D721Med (cell line): ENCODE measurements at regions not wholly inside any gene's neighbourhood (a gene's known extent, or its start where the extent isn't known, plus 50 kb on each side); places are given as distances from the start of the nearest gene placed in this dataset.

Experiments used
- DNase-seq: peaks from one replicate; pipeline ENCODE4 v3.0.0; 2011; ENCODE audit warnings: low spot score; ENCODE audit not compliant: insufficient read length
- FAIRE-seq: peaks from 2 replicates; lab custom pipeline; 2011; peaks lifted over from hg19 to GRCh38; lab: Jason Lieb, UNC
- TF ChIP-seq, protein P1 (sequence below): IDR thresholded peaks from 2 replicates; pipeline ENCODE4 v1.5.1; 2012; ENCODE audit warnings: mild to moderate bottlenecking, control low read depth; ENCODE audit not compliant: insufficient read depth; ENCODE audit errors: missing control alignments

DNA sequence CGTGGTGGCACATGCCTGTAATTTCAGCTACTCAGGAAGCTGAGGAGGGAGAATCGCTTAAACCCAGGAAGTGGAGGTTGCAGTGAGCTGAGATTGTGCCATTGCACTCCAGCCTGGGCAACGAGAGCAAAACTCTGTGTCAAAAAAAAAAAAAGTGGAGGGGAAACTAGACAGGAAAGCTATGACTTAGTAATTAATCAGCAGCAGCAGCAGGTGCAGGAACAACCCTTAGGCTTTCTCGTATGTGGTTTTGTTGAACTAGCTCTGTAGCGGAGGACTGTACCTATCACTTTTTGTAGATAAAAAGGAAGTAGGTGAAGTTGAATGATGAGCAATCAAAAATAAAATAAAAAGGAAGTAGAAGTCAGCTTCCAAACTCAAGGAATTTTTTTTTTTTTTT is 76.9 kb upstream of the KMT2C start:
- TF ChIP-seq, protein P1, sequence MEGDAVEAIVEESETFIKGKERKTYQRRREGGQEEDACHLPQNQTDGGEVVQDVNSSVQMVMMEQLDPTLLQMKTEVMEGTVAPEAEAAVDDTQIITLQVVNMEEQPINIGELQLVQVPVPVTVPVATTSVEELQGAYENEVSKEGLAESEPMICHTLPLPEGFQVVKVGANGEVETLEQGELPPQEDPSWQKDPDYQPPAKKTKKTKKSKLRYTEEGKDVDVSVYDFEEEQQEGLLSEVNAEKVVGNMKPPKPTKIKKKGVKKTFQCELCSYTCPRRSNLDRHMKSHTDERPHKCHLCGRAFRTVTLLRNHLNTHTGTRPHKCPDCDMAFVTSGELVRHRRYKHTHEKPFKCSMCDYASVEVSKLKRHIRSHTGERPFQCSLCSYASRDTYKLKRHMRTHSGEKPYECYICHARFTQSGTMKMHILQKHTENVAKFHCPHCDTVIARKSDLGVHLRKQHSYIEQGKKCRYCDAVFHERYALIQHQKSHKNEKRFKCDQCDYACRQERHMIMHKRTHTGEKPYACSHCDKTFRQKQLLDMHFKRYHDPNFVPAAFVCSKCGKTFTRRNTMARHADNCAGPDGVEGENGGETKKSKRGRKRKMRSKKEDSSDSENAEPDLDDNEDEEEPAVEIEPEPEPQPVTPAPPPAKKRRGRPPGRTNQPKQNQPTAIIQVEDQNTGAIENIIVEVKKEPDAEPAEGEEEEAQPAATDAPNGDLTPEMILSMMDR = no peak
- DNase-seq (no peak), FAIRE-seq (no peak)

DNA sequence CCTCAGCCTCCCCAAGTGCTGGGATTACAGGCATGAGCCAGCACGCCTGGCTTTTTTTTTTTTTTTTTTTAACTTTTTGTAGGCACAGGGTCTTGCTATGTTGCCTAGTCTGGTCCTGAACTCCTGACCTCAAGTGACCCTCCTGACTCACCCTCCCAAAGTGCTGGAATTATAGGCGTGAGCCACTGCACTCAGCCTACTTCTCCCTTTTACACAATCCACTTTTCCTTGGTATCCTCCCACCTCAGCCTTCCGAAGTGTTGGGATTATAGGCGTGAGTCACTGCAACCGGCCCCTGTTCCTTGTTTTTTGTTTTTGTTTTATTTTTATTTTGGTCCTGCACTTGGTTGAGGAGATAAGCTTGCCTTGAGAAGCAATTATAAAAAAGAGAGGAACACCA is 75.9 kb upstream of the KMT2C start:
- TF ChIP-seq, protein P1 = no peak
- FAIRE-seq = no peak
- no peak for DNase-seq

DNA sequence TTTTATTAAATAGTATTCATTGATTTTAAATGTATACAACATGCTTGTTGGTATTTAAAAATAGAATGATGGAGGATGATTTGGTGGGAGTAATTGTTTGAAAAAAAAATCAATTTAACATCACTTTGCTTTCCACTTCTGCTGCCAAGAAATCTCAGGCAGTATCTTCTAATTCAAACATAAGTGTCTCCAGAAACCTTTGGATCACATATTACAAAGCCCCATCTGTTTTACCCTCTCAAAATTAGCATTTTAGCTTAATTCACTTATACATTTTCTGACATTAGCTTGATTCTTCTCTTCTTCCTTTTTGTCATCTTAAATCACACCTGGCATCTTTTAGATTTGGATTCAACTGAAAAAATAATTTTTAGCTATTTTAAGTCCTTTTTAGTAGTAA is 72.9 kb upstream of the KMT2C start:
- TF ChIP-seq, protein P1 = no peak
- no peak for DNase-seq
- no peak for FAIRE-seq

DNA sequence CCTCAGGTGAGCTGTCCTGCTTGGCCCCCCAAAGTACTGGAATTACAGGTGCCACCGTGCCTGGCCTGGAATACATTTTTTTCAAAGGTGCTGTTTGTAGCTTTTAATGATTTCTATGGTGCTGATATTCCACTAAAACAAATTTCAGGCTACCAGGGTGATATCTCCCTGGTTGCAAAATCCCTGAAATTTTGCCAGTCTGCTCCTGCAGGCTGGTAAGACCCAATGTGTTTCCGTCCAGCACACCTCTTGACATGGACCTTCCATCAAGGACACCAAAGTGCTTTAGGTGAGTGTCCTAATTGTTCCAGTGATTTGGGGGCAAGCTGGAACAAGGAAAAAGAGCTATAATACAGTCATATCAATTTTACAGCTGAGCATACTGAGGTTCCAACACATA is 69.8 kb upstream of the KMT2C start:
- FAIRE-seq (no peak), DNase-seq (no peak)
- TF ChIP-seq, protein P1 = no peak

DNA sequence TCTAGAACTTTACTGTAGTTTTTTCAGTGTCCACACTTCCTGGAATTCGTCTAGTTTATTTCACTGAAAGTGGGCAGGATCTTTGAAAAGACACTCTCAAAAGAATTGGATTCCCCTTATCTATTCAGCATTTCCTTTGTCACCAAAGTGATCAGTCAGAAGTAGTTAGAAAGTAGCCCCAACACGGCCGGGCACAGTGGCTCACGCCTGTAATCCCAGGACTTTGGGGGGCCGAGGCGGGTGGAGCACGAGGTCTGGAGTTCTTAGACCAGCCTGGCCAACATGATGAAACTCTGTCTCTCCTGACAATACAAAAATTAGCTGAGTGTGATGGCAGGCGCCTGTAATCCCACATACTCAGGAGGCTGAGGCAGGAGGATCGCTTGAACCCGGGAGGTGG is 69.0 kb upstream of the KMT2C start:
- TF ChIP-seq, protein P1 = no peak
- FAIRE-seq = no peak
- no peak for DNase-seq

DNA sequence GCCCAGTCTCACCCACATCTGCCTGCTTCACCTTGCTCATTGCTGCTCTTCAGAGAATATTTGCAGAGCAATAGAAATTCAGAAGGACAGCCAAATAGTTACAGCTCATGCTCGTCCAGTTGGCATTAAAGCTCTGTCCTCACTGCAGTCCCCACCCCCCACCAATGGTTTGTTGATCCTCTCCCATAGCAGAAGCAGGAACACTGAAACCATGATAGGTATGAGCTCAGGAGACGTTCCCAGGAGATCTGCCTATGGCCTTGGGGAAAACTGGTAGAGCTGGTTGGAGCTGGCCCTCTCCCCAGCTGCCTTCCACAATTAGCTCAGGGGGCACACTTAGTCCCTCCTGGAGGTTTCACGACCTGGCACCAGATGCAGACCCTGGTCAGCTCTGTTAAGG is 68.6 kb upstream of the KMT2C start:
- FAIRE-seq = no peak
- DNase-seq = no peak
- TF ChIP-seq, protein P1 = no peak

DNA sequence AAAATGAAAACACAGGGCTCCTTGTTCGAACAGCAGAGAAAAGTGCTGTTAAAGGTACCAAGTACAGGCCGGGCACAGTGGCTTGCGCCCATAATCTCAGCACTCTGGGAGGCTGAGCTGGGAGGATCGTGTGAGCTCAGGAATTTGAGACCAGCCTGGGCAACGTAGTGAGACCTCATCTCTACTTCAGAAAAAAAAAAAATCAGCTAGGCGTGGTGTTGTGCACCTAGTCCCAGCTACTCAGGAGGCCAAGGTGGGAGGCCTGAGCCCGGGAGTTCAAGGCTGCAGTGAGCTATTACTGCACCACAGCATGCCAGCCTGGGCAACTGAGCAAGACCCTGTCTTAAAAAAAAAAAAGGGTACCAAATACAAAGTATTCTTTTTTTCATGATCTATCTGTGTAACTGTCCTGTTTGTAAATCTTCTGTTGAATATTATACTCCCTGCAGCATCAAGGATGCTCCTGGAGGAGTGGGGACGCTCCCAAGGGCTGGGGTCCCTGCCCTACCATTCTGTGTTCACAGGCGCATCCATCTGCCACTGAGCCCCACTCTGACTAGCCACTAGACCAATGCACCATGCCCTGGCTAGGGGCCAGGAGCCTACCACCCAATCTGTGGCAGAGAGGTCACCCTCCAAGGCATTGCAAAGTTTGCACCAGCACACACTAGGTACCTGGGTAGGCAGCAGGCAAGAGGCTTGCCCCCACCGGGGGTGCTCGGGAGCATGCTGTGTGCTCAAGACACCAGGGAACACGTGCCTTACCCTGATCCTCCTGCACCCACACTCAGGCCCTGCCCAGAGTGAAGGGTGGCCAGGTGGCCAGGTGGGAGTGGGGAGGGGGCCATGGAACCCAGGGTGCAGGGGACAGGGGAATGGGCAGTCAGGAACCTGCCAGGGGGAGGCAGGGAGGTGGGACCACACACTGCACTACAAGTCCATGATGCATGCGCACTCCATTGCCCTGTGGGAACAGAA is 67.3 kb upstream of the KMT2C start:
- TF ChIP-seq, protein P1 = no peak
- DNase-seq (no peak), FAIRE-seq (no peak)
